Glutamatergic neuron (in vitro differentiated cells): ENCODE measurements at regions not wholly inside any gene's neighbourhood (a gene's known extent, or its start where the extent isn't known, plus 50 kb on each side); places are given as distances from the start of the nearest gene placed in this dataset.

ENCODE experiments used
- DNase-seq: peaks from one replicate; pipeline ENCODE4 v3.0.0; 2022
- H3K27ac Mint-ChIP-seq: one replicate; pipeline ENCODE4 v1.8.0; 2020; ENCODE audit warnings: mild to moderate bottlenecking, mixed read lengths, inconsistent platforms; ENCODE audit not compliant: unreplicated experiment
- H3K27me3 Mint-ChIP-seq: one replicate; pipeline ENCODE4 v1.8.0; 2020; ENCODE audit warnings: mild to moderate bottlenecking, moderate library complexity, mixed read lengths, inconsistent platforms; ENCODE audit not compliant: unreplicated experiment
- H3K36me3 Mint-ChIP-seq: one replicate; pipeline ENCODE4 v1.8.0; 2020; ENCODE audit warnings: mild to moderate bottlenecking, mixed read lengths, inconsistent platforms; ENCODE audit not compliant: unreplicated experiment
- H3K4me1 Mint-ChIP-seq: one replicate; pipeline ENCODE4 v1.8.0; 2020; ENCODE audit warnings: mild to moderate bottlenecking, low read depth, mixed read lengths, inconsistent platforms; ENCODE audit not compliant: unreplicated experiment
- H3K4me3 Mint-ChIP-seq: one replicate; pipeline ENCODE4 v1.8.0; 2020; ENCODE audit warnings: mild to moderate bottlenecking, mixed read lengths, inconsistent platforms; ENCODE audit not compliant: unreplicated experiment
- H3K9me3 Mint-ChIP-seq: one replicate; pipeline ENCODE4 v1.8.0; 2020; ENCODE audit warnings: mild to moderate bottlenecking, moderate library complexity, mixed read lengths, inconsistent platforms; ENCODE audit not compliant: unreplicated experiment
- CTCF ChIP-seq: fragments of 200-600 bp; sonication (generic); IDR thresholded peaks from one replicate; pipeline ENCODE4 v1.5.0; 2021; ENCODE audit not compliant: partially characterized antibody, unreplicated experiment

DNA sequence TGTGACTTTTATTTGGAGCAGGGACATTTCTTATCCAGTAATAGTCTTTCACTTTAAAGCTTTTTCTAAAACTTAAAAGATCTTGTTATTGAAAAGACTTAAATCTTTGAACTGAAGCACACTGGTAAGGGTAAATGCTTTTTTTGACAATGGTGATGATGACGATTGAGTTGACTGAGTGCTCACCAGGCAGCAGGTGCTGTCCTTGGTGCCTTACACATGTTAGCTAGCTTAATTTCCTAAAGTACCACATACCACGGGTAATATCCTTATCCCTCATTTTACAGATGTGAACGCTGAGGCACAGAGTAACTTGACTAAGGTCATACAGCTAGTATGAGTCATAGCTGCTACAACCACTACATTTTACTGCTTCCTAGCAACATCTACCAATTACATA is 200.0 kb downstream of the XPNPEP1 start:
- no peaks in the 10 kb centered on the region for H3K4me1 Mint-ChIP-seq
- no peak for TF ChIP-seq CTCF
- DNase-seq: no peak
- no peaks in the 10 kb centered on the region for H3K27me3 Mint-ChIP-seq
- H3K27ac Mint-ChIP-seq: no peak overlapping the region
- no peaks in the 10 kb centered on the region for H3K9me3 Mint-ChIP-seq
- H3K4me3 Mint-ChIP-seq: no peak overlapping the region
- no peaks in the 10 kb centered on the region for H3K36me3 Mint-ChIP-seq

- Mint-ChIP-seq H3K36me3 (no peaks in the 10 kb centered on the region), H3K27ac (peak overlapping the region; percentile 30), H3K4me3 (no peak overlapping the region), H3K9me3 (no peaks in the 10 kb centered on the region), H3K27me3 (no peaks in the 10 kb centered on the region), H3K4me1 (no peaks in the 10 kb centered on the region)
- DNase-seq: no peak
- no peak for TF ChIP-seq CTCF
Observed at GRCh38 chr10:109721453-109722064, 201.8 kb downstream of the XPNPEP1 start.

DNA sequence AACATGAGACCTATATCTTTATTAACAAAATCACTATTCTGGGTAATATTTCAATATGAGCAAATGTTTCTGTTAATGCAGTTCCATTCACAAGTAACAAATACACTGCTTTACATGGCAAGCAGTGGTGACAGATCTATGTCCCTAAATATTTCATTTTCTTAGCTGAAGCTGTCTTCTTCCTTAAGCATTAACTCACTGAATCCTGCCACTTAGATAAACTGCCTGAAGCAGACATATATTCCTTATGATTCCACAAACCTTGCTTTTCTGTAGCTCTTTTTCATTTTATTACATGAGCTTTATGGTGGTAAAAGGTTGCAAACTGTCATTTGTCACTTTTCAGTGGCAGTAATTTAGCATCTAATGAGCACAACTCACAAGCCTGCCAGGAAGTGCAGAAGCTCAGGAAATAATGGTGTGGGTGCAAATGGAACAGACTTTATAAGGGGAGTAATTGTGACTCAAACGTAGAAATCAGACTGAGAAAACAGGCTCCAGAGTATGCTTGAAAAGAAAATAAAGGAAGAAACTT is 217.2 kb downstream of the XPNPEP1 start:
- Mint-ChIP-seq H3K4me1 (no peaks in the 10 kb centered on the region), H3K36me3 (peaks cover 6% of the 10 kb centered on the region), H3K27me3 (no peaks in the 10 kb centered on the region), H3K9me3 (peaks cover 4% of the 10 kb centered on the region), H3K4me3 (no peak overlapping the region), H3K27ac (no peak overlapping the region)
- no peak for TF ChIP-seq CTCF
- DNase-seq: no peak

DNA sequence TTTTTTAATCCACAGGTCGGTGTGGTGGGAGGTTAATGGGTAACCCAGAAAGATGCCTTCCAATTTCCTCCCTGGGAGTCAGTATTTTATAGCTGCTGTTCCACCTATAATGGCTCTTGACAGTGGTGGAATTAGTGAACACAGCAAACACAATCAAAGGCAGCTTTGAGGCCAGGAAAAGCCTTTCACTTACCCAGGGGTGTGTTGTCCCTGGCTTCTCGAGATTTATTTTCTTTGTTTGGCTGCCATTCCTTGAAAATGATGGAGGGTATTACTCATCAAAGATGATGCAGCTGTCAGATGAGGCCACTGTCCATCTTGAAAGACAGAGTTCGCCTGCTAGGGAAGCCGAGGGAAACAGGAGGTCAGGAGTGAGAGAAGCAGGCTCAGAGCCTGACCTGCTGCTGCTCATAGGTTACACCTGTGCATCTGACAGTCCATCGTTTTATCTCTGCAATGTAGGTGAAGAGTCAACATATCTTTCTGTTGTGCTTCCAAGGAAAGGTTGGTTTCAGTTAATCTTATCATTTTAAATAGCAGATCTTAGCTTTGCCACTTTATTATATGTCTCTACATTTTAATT is 221.6 kb downstream of the XPNPEP1 start:
- no peak overlapping the region for H3K4me3 Mint-ChIP-seq
- TF ChIP-seq CTCF: no peak
- H3K9me3 Mint-ChIP-seq: peaks cover 1% of the 10 kb centered on the region
- no peaks in the 10 kb centered on the region for H3K36me3 Mint-ChIP-seq
- H3K27ac Mint-ChIP-seq: no peak overlapping the region
- H3K27me3 Mint-ChIP-seq: no peaks in the 10 kb centered on the region
- no peak for DNase-seq
- H3K4me1 Mint-ChIP-seq: peaks cover 7% of the 10 kb centered on the region
